HG03575 (cell line): ENCODE measurements at regions not wholly inside any gene's neighbourhood (a gene's known extent, or its start where the extent isn't known, plus 50 kb on each side); places are given as distances from the start of the nearest gene placed in this dataset.

Source experiments
- ATAC-seq: cut with Tn5 transposase; IDR thresholded peaks from one replicate; pipeline ENCODE4 v1.9.1; 2021; ENCODE audit not compliant: unreplicated experiment, insufficient number of reproducible peaks, low FRiP score; ENCODE audit errors: extremely low read depth

- no peak for ATAC-seq
Observed at GRCh38 chr10:88097536-88097935, 234.1 kb downstream of the PTEN start.

GRCh38 chr10:88100281-88100680 lies 236.9 kb downstream of the PTEN start:
- ATAC-seq, result no peak

GRCh38 chr10:88101666-88102065 lies 238.2 kb downstream of the PTEN start:
- no peak for ATAC-seq

- no peak for ATAC-seq
Observed at GRCh38 chr10:88103576-88103975, 240.2 kb downstream of the PTEN start.

- no peak for ATAC-seq
Observed at GRCh38 chr10:88104223-88104622, 240.8 kb downstream of the PTEN start.

- no peak for ATAC-seq
Observed at GRCh38 chr10:88106366-88106765, 242.9 kb downstream of the PTEN start.

- ATAC-seq, result no peak
Observed at GRCh38 chr10:88107296-88108097, 244.1 kb downstream of the PTEN start.

GRCh38 chr10:88108115-88108610 lies 244.7 kb downstream of the PTEN start:
- no peak for ATAC-seq

GRCh38 chr10:88110355-88110754 lies 246.9 kb downstream of the PTEN start:
- ATAC-seq, result no peak

GRCh38 chr10:88110822-88111221 lies 247.4 kb downstream of the PTEN start:
- no peak for ATAC-seq

- no peak for ATAC-seq
Observed at GRCh38 chr10:88111294-88111693, 247.9 kb downstream of the PTEN start.

- ATAC-seq, result no peak
Observed at GRCh38 chr10:88113232-88113631, 249.8 kb downstream of the PTEN start.

GRCh38 chr10:88113657-88114272 lies 250.3 kb downstream of the PTEN start:
- ATAC-seq, result no peak

GRCh38 chr10:88114368-88114767 lies 250.9 kb downstream of the PTEN start:
- ATAC-seq, result no peak

- ATAC-seq, result no peak
Observed at GRCh38 chr10:88115407-88115806, 252.0 kb downstream of the PTEN start.

GRCh38 chr10:88115968-88116367 lies 252.5 kb downstream of the PTEN start:
- no peak for ATAC-seq

- no peak for ATAC-seq
Observed at GRCh38 chr10:88116481-88116880, 253.1 kb downstream of the PTEN start.

GRCh38 chr10:88116971-88117626 lies 253.7 kb downstream of the PTEN start:
- ATAC-seq, result no peak

GRCh38 chr10:88117869-88118632 lies 254.6 kb downstream of the PTEN start:
- ATAC-seq, result no peak
